WI38 (cell line): ENCODE measurements at regions not wholly inside any gene's neighbourhood (a gene's known extent, or its start where the extent isn't known, plus 50 kb on each side); places are given as distances from the start of the nearest gene placed in this dataset.

Experiments
- H3K4me3 ChIP-seq: 2 replicates; pipeline ENCODE4 v1.5.1; 2011; ENCODE audit warnings: low read depth, mild to moderate bottlenecking, control low read depth, low read length
- TF ChIP-seq, protein P1 (sequence below): IDR thresholded peaks from 2 replicates; pipeline ENCODE4 v1.5.1; 2012; ENCODE audit warnings: low read depth, mild to moderate bottlenecking, control low read depth, low read length

DNA sequence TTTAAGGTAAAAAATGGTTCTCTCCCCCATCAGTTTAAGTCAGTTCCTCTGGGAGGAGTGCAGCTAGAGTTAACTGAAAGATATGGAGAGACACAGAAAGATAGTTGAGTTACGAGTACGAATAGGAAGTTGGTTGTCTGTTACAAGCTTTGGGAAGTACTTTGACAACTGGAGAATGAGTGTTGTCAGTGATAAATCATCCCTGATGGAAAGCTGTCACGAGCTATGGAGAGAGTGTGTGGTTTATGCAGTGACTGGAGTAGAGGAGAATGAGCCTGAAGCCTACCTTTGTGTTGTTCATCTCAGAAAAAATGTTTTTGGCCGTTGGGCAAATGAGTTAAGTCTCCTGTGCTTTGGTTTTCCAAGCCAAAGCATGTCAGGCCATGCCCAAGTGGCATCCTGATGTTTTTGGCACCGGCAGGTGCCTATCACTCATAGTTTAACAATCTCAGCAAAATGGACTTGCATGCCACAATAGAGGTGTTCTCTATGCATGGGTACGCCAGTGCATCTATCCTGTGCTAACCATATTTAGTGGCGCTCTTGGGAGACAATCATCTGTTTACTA is 350.2 kb downstream of the IRS2 start:
- TF ChIP-seq, protein P1, sequence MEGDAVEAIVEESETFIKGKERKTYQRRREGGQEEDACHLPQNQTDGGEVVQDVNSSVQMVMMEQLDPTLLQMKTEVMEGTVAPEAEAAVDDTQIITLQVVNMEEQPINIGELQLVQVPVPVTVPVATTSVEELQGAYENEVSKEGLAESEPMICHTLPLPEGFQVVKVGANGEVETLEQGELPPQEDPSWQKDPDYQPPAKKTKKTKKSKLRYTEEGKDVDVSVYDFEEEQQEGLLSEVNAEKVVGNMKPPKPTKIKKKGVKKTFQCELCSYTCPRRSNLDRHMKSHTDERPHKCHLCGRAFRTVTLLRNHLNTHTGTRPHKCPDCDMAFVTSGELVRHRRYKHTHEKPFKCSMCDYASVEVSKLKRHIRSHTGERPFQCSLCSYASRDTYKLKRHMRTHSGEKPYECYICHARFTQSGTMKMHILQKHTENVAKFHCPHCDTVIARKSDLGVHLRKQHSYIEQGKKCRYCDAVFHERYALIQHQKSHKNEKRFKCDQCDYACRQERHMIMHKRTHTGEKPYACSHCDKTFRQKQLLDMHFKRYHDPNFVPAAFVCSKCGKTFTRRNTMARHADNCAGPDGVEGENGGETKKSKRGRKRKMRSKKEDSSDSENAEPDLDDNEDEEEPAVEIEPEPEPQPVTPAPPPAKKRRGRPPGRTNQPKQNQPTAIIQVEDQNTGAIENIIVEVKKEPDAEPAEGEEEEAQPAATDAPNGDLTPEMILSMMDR = no peak
- H3K4me3 ChIP-seq = no peak overlapping the region

DNA sequence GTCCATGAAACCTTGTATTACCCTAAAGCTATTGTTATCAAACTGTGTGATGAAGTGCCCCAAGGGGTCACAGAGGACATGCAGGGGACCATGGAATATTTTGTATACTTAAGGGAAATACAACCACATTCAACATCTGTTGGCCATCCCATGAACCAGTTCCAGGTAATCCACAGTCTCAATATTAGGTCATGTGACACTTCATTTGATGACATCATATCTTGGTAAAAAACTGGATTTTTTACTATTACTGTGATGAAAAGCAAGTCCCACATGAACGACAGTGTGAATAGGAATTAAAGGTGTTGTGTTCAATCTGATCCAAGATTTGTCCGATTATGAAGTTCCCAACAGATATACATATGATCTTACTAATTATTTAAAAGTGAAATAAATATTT is 355.2 kb downstream of the IRS2 start:
- TF ChIP-seq, protein P1 = no peak

DNA sequence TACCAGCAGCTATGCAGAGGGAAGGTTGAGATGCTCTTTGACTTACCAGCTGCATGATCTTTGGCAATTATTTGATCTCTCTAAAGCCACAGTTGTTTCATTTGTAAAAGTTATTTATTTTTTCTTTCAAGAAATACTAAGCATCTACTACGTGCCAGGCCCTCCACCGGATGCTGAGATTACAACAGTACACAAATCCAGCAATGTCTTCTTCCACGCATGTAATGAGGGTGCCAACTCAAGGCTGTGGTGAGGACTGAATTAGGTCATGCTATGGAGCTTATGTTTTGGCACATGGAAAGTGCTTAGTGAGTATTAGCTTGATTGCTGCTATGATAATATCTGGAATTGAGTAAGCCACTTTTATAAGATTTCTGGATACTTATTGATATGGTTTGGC is 358.2 kb downstream of the IRS2 start:
- no peak overlapping the region for H3K4me3 ChIP-seq
- TF ChIP-seq, protein P1 = no peak

More for the DNA sequence above, 355.2 kb downstream of the IRS2 start:
- H3K4me3 ChIP-seq = no peak overlapping the region

DNA sequence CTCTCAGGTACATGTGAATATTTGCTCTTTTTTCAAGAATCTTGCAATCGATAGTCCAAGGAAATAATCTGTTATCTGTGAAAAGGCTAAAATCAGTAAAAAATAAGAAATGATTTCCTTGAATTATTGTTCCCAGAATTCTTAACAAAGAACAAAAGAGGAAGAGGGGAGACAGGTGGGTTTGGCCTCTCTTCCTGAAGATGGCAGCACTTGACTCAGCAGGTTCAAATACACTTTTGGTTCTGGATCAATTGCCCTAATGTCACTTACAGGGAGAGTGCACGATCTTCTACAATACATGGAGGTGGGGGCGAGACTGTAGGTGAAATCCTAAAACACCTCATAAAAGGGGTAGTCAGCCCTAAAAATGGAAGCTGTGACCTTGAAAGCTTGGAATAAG is 358.7 kb downstream of the IRS2 start:
- TF ChIP-seq, protein P1 = no peak
- no peak overlapping the region for H3K4me3 ChIP-seq

DNA sequence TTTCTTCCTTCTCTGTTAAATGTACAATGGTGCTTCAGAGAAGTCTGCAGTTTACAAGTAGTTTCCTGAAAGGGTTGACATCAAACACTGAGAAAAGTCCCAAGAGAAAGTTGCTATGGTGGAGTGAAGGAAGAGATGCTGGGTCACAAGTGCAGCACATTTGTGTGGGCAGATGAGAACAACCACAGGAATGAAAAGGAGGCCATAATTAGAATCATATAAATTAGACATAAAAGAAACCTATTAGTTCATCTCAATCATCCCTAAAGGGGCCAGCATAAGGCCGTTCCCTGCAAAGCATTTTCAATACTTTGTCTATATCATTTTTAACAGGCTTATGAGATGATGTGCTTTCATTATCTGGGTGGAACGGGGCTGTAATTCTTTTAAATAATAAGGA is 359.2 kb downstream of the IRS2 start:
- TF ChIP-seq, protein P1 = no peak
- no peak overlapping the region for H3K4me3 ChIP-seq

DNA sequence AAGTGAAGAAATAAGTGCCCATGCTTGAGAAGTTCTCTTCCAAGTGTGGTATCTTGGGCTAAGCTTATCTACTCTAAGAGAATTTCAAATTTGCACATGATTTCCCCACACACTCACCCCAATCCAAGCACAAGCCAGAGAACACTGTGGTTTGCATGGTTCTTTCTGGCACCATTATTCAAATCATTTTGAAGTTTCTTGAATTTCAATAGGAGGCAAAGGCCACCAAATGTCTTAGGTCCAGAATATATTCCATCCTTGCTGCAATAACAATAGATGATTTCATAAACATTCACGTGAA is 359.7 kb downstream of the IRS2 start:
- no peak overlapping the region for H3K4me3 ChIP-seq
- TF ChIP-seq, protein P1 = no peak

DNA sequence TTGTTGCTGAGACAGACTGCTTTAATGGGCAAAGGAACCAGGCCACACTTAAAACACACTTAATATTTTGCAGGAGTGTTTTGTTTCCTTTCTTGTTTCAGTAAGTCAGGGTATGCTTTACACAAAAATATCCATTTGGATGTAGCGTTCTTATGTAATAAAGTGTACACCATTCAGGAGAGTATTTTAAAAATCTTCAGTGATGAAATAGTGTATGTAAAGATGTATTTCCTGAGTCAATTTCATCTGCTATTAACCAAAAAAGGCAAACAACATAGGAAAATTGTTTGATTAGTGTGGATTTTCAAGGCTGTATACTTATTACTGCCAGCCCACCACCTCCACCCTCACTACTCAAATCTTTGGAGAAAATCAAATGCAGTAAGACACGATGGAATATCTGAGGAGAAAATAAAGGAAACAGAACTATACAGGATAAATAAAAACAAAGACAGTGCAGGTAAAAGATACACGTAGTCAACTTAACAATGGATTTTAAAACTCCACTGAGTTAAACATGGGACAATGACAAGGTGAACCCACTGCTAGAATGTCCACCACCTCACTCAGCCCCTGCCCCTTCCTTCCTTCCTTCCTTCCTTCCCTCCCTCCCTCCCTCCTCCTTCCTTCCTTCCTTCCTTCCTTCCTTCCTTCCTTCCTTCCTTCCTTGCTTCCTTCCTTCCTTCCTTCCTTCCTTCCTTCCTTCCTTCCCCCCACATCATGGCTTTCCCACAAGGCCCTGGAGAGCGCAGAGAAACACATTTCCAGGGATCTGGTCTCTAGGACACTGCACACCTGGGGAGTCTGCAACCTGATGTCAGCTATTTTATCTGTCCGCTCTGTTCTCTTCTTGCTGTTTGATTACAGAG is 360.3 kb downstream of the IRS2 start:
- no peak overlapping the region for H3K4me3 ChIP-seq
- TF ChIP-seq, protein P1 = no peak
